Ascending aorta (tissue), 2 donors: ENCODE measurements at regions not wholly inside any gene's neighbourhood (a gene's known extent, or its start where the extent isn't known, plus 50 kb on each side); places are given as distances from the start of the nearest gene placed in this dataset.

Source experiments
- DNase-seq, 2 donors: peaks; one replicate each; pipeline ENCODE4 v3.0.0-alpha.2; 2019; ENCODE audit warnings: low spot score in 2 of 2
- H3K27ac ChIP-seq, 2 donors: fragments of 200-600 bp; sonication (generic); one replicate each; pipeline ENCODE4 v1.5.1; 2016 to 2017; ENCODE audit warnings: mild to moderate bottlenecking in 1 of 2
- H3K27me3 ChIP-seq: fragments of 200-600 bp; sonication (generic); one replicate; pipeline ENCODE4 v1.5.1; 2017
- H3K36me3 ChIP-seq, 2 donors: fragments of 200-600 bp; sonication (generic); one replicate each; pipeline ENCODE4 v1.5.1; 2016
- H3K4me1 ChIP-seq, 2 donors: fragments of 200-600 bp; sonication (generic); one replicate each; pipeline ENCODE4 v1.5.1; 2016 to 2017; ENCODE audit warnings: mild to moderate bottlenecking in 1 of 2
- H3K4me3 ChIP-seq, 2 donors: fragments of 200-600 bp; sonication (generic); one replicate each; pipeline ENCODE4 v1.5.1; 2016 to 2017; ENCODE audit warnings: mild to moderate bottlenecking in 1 of 2
- H3K9me3 ChIP-seq, 2 donors: fragments of 200-600 bp; sonication (generic); one replicate each; pipeline ENCODE4 v1.5.1; 2016
- intact Hi-C: fragments of 100-400 bp; cut with DNase I; formaldehyde crosslinking; loops from one replicate; pipeline ENCODE4 v1.15.1; 2023
- TF ChIP-seq, protein P1 (sequence below), 3 experiments: fragments of 200-600 bp in 2 of 3; fragments of 450-650 bp in 1 of 3; sonication (generic) in 2 of 3; IDR thresholded peaks; one replicate each; pipeline ENCODE4 v1.5.1; 2016 to 2019; ENCODE audit warnings: antibody characterized with exemption in 3 of 3, mild to moderate bottlenecking in 1 of 3, moderate library complexity in 1 of 3

DNA sequence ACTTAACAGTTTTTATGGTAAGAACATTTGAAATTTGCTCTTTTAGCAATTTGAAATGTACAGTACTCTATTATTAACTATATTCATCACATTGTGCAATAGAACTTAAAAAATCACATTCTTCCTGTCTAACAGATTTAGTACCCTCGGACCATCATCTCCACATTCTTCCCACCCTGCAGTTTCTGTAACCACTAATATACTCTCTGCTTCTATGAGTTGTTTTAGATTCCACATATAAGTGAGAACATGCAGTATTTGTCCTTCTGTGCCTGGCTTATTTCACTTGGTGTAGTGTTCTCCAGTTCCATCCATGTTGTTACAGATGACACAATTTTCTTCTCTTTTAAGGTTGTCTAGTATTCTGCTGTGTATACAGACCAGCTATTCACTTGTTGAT lies 88.9 kb upstream of the SEC61G start:
- H3K27ac ChIP-seq, result no peak overlapping the region
- no peaks in the 10 kb centered on the region for H3K36me3 ChIP-seq
- no peak for DNase-seq
- H3K4me1 ChIP-seq, result no peaks in the 10 kb centered on the region
- no peaks in the 10 kb centered on the region for H3K27me3 ChIP-seq
- H3K4me3 ChIP-seq, result no peak overlapping the region
- peaks cover 0 to 15% of the 10 kb centered on the region in 2 donors for H3K9me3 ChIP-seq
- TF ChIP-seq, protein P1, sequence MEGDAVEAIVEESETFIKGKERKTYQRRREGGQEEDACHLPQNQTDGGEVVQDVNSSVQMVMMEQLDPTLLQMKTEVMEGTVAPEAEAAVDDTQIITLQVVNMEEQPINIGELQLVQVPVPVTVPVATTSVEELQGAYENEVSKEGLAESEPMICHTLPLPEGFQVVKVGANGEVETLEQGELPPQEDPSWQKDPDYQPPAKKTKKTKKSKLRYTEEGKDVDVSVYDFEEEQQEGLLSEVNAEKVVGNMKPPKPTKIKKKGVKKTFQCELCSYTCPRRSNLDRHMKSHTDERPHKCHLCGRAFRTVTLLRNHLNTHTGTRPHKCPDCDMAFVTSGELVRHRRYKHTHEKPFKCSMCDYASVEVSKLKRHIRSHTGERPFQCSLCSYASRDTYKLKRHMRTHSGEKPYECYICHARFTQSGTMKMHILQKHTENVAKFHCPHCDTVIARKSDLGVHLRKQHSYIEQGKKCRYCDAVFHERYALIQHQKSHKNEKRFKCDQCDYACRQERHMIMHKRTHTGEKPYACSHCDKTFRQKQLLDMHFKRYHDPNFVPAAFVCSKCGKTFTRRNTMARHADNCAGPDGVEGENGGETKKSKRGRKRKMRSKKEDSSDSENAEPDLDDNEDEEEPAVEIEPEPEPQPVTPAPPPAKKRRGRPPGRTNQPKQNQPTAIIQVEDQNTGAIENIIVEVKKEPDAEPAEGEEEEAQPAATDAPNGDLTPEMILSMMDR (IDR thresholded peaks at IDR 0.05), result no peak
- intact Hi-C loops, result no loop called here

DNA sequence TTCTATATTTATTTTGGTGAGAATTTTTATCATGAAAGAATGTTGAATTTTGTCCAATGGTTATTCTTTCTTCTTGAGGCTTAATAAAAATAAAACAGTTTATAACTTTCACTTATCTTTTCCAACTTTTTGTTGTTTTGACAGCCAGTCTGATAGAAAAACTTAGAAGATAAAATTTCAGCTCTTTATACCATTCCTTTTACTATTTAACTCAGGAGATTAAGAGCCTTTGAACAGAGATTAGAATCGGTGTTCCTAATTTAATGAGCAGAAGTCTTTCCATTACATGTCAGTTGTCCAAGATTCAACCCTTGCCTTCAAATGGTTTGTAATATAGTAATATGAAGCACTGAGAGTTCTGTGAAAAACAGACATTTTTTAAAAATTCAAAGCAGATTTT lies 97.8 kb upstream of the SEC61G start:
- intact Hi-C loops, result no loop called here
- no peaks in the 10 kb centered on the region for H3K9me3 ChIP-seq
- H3K27me3 ChIP-seq, result no peaks in the 10 kb centered on the region
- H3K4me3 ChIP-seq, result no peak overlapping the region
- H3K27ac ChIP-seq, result no peak overlapping the region
- H3K36me3 ChIP-seq, result no peaks in the 10 kb centered on the region
- no peaks in the 10 kb centered on the region for H3K4me1 ChIP-seq
- DNase-seq, result no peak
- TF ChIP-seq, protein P1 (IDR thresholded peaks at IDR 0.05), result no peak

- intact Hi-C loops, result no loop called here
Observed at GRCh38 chr7:54857294-54857693, 98.3 kb upstream of the SEC61G start.

GRCh38 chr7:54858008-54858692 lies 99.1 kb upstream of the SEC61G start:
- Histone ChIP-seq H3K27ac (no peak overlapping the region), H3K4me3 (no peak overlapping the region), H3K36me3 (no peaks in the 10 kb centered on the region), H3K4me1 (no peaks in the 10 kb centered on the region), H3K27me3 (no peaks in the 10 kb centered on the region), H3K9me3 (no peaks in the 10 kb centered on the region)
- intact Hi-C loops, result no loop called here
- no peak for DNase-seq
- TF ChIP-seq, protein P1 (IDR thresholded peaks at IDR 0.05), result no peak

More at GRCh38 chr7:54857294-54857693, 98.3 kb upstream of the SEC61G start:
- no peaks in the 10 kb centered on the region for H3K27me3 ChIP-seq
- DNase-seq, result no peak
- H3K4me1 ChIP-seq, result no peaks in the 10 kb centered on the region
- H3K36me3 ChIP-seq, result no peaks in the 10 kb centered on the region
- TF ChIP-seq, protein P1 (IDR thresholded peaks at IDR 0.05), result no peak
- no peak overlapping the region for H3K4me3 ChIP-seq
- H3K27ac ChIP-seq, result no peak overlapping the region
- no peaks in the 10 kb centered on the region for H3K9me3 ChIP-seq

GRCh38 chr7:54859066-54859465 lies 100.1 kb upstream of the SEC61G start:
- DNase-seq, result no peak
- no peaks in the 10 kb centered on the region for H3K27me3 ChIP-seq
- H3K4me1 ChIP-seq, result no peaks in the 10 kb centered on the region
- H3K36me3 ChIP-seq, result no peaks in the 10 kb centered on the region
- no peak overlapping the region for H3K4me3 ChIP-seq
- no peak overlapping the region for H3K27ac ChIP-seq
- TF ChIP-seq, protein P1 (IDR thresholded peaks at IDR 0.05), result no peak
- intact Hi-C loops, result no loop called here
- H3K9me3 ChIP-seq, result no peaks in the 10 kb centered on the region

DNA sequence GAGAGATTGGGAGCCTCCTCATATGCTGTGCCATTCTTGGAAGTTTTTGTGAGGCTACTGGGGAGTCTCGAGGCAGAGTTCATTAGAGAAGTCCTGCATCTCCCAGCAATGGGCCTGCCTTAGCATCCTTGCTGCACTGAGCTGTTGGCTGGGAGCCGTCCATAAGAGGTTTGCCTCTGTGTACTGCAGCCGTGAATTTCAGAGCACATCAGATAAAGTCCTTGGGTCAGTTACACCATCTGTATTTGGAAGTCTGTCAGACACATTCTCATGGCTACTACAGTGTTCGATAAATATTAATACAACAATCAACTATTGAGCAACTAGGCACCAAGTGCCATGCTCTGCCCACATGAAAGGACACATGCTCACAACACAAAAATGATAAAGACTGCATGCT lies 100.5 kb upstream of the SEC61G start:
- Histone ChIP-seq H3K9me3 (no peaks in the 10 kb centered on the region), H3K27me3 (no peaks in the 10 kb centered on the region), H3K36me3 (no peaks in the 10 kb centered on the region), H3K4me1 (no peaks in the 10 kb centered on the region), H3K27ac (no peak overlapping the region), H3K4me3 (no peak overlapping the region)
- TF ChIP-seq, protein P1 (IDR thresholded peaks at IDR 0.05), result no peak
- intact Hi-C loops, result no loop called here
- no peak for DNase-seq
